ENCODE measurements at regions not wholly inside any gene's neighbourhood (a gene's known extent, or its start where the extent isn't known, plus 50 kb on each side); places are given as distances from the start of the nearest gene placed in this dataset.

GRCh38 chr5:161086461-161086860 lies 234.4 kb upstream of the ATP10B start:
- Mint-ChIP-seq H3K9me3 (no peaks in the 10 kb centered on the region), H3K27ac (no peak overlapping the region), H3K4me1 (no peaks in the 10 kb centered on the region), H3K4me3 (no peak overlapping the region), H3K36me3 (no peaks in the 10 kb centered on the region)
- ATAC-seq (no peak), DNase-seq (ENCODE audit: low spot score in 2 of 2) (no peak)

GRCh38 chr5:161085056-161085455 lies 233.0 kb upstream of the ATP10B start:
- Mint-ChIP-seq H3K4me1 (no peaks in the 10 kb centered on the region), H3K4me3 (no peak overlapping the region), H3K9me3 (no peaks in the 10 kb centered on the region), H3K36me3 (no peaks in the 10 kb centered on the region), H3K27ac (no peak overlapping the region)
- DNase-seq (ENCODE audit: low spot score in 2 of 2) (no peak), ATAC-seq (no peak)

DNA sequence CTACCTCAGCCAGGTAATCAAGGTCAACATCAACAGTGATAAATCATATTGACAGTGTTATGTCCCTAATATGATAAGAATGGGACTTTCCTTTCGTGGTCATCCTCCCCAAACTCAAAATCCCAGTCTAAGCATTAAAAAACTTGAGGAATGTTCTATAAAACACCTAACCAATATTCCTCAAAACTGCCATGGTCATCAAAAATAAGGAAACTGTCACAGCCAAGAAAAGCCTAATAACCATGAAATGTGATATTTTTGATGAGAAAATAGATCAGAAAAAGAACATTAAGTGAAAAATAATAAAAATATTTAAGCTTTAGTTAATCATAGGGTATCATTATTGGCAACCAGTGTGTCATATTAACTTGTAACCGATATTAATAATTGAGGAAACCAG lies 232.1 kb upstream of the ATP10B start:
- H3K27ac Mint-ChIP-seq: no peak overlapping the region
- H3K9me3 Mint-ChIP-seq: no peaks in the 10 kb centered on the region
- no peak overlapping the region for H3K4me3 Mint-ChIP-seq
- no peak for DNase-seq (ENCODE audit: low spot score in 2 of 2)
- no peaks in the 10 kb centered on the region for H3K36me3 Mint-ChIP-seq
- ATAC-seq: no peak
- H3K4me1 Mint-ChIP-seq: no peaks in the 10 kb centered on the region

DNA sequence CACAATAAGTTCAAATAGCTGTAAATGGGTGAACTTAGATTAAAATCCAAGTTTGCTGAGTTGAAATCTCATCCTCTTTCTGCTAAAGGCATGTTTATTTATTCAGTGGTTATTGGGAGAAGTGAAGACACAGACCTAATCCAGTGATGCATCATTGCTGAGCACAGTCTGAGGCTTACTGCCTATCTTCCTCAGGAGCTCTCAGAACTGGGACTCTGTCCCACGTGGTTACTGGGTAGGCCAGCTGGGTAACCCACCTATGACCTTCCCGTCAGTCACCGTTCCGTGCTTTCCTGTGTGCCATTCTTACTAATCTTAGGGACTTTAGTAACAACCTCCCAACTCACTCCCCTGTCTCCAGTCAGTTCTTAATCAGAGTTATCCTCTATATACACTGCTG lies 226.8 kb upstream of the ATP10B start:
- no peak overlapping the region for H3K4me3 Mint-ChIP-seq
- no peaks in the 10 kb centered on the region for H3K4me1 Mint-ChIP-seq
- no peaks in the 10 kb centered on the region for H3K36me3 Mint-ChIP-seq
- ATAC-seq: no peak
- no peak overlapping the region for H3K27ac Mint-ChIP-seq
- no peak for DNase-seq (ENCODE audit: low spot score in 2 of 2)
- no peaks in the 10 kb centered on the region for H3K9me3 Mint-ChIP-seq

DNA sequence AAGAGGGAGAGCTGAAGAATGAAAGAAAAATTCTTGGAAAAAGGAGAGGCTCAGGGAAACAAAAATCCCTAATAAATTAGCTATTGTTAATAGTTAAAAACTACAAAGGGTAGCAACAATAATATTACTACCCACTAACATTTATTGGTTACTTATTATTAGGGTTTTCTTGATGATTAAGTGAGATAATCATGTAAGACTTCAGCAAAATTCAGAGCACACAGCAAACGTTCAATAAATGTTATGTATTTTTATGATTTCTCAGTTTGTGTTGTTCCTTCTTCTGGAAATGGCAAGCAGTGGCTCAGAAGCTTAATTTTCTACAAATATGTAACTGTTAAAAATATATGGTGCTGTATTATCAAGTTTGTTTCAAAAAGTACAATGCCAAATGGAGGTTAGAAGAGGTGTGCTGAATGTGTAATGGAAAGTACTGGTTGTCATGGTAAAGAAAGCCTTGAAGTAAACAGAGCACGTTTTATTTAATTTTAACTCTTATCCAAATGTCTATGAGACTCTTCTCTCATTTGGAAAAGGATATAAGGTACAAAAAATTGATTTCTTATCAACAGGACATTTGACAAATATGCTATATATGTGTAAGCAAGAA lies 226.0 kb upstream of the ATP10B start:
- no peaks in the 10 kb centered on the region for H3K36me3 Mint-ChIP-seq
- DNase-seq (ENCODE audit: low spot score in 2 of 2) (no peak), ATAC-seq (no peak)
- no peak overlapping the region for H3K27ac Mint-ChIP-seq
- H3K4me3 Mint-ChIP-seq: no peak overlapping the region
- H3K9me3 Mint-ChIP-seq: no peaks in the 10 kb centered on the region
- H3K4me1 Mint-ChIP-seq: no peaks in the 10 kb centered on the region

DNA sequence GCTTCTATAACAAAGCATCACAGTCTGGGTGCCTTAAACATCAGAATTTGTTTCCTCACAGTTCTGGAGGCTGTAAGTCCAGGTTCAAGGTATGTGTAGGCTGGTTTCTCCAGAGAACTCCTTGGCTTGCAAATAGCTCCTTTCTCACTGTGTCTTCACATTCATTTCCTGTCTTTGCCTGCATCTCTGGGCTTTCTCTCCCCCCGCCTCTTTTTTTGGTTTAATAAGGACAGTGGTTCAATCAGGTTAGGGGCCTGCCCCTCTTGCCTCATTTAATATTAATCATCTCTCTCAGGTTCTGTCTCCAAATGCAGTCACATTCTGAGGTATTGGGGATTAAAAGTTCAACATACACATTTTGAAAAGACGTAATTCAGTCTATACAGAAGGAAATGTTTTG lies 225.5 kb upstream of the ATP10B start:
- H3K4me1 Mint-ChIP-seq: no peaks in the 10 kb centered on the region
- no peak for ATAC-seq

DNA sequence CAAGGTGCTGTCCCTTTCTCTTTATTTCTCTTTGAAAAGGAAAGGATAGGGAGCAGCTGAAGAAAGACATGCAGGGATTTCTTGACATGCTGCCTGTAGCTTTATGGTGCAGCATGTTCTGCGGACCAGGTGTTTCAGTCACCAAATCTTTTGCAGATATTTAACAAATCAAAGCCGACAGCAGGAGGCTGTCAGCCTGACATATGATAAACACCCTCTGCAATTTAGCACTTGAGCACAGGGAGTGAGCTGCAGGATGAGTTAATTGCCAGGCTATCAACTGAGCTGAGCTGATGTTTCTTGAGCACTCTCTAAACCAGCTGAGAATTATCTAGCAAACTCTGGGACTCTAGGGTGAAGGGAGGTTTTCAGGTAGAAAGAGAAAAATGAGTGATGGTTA lies 212.8 kb upstream of the ATP10B start:
- Mint-ChIP-seq H3K4me3 (no peak overlapping the region), H3K36me3 (no peaks in the 10 kb centered on the region), H3K27ac (no peak overlapping the region), H3K9me3 (peaks cover 3% of the 10 kb centered on the region), H3K4me1 (no peaks in the 10 kb centered on the region)
- ATAC-seq (no peak), DNase-seq (ENCODE audit: low spot score in 2 of 2) (no peak)

More for the DNA sequence above, 225.5 kb upstream of the ATP10B start:
- DNase-seq (ENCODE audit: low spot score in 2 of 2): no peak
- Mint-ChIP-seq H3K36me3 (no peaks in the 10 kb centered on the region), H3K27ac (no peak overlapping the region), H3K4me3 (no peak overlapping the region), H3K9me3 (no peaks in the 10 kb centered on the region)

DNA sequence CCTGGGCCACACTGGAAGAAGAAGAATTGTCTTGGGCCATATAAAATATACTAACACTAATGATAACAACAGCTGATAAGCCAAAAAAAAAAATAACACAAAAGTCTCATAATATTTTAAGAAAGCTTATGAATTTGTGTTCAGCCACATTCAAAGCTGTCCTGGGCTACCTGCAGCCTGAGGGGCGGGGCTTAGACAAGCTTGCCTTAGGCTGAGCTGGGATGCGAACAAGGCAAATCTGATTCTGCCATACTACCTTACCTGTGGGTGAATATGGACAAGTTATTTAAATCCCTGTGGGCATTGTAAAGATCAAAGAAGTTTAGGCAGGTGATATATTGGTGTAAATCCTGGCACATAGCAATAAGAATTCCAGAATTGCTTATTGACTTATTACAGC lies 212.3 kb upstream of the ATP10B start:
- H3K4me1 Mint-ChIP-seq: no peaks in the 10 kb centered on the region
- no peaks in the 10 kb centered on the region for H3K36me3 Mint-ChIP-seq
- DNase-seq (ENCODE audit: low spot score in 2 of 2) (no peak), ATAC-seq (no peak)
- H3K9me3 Mint-ChIP-seq: no peaks in the 10 kb centered on the region
- H3K27ac Mint-ChIP-seq: no peak overlapping the region
- no peak overlapping the region for H3K4me3 Mint-ChIP-seq

- ATAC-seq (no peak), DNase-seq (ENCODE audit: low spot score in 2 of 2) (no peak)
- no peaks in the 10 kb centered on the region for H3K9me3 Mint-ChIP-seq
- H3K4me1 Mint-ChIP-seq: no peaks in the 10 kb centered on the region
- H3K4me3 Mint-ChIP-seq: no peak overlapping the region
- no peak overlapping the region for H3K27ac Mint-ChIP-seq
- H3K36me3 Mint-ChIP-seq: no peaks in the 10 kb centered on the region
Measured at GRCh38 chr5:161058781-161059180, 206.8 kb upstream of the ATP10B start.

DNA sequence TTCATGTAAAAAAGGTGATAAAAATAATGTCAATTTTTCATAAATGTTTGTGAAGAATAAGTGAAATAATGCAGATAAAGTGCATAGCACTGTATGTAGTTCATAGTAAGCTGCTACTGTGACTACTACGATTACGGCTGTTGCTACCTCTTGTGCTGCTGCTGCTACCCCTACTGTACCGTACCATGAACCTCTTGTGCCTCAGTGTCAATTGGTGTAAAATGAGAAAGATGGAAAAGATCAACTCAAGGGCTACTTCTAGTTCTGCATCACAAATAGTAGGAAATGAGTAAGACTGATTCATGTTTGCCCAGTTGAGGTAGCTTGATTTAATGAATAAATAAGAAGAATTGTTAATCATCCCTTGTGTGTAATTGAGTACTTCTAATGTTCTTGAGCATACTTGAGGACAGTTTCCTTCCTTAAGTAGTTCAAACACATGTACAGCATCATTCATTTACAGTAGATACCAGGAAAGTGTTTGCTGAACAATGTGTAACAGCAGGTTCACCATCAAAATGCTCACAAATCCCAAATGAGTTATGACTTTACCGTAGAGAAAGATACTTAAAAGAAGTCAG lies 200.0 kb upstream of the ATP10B start:
- no peaks in the 10 kb centered on the region for H3K9me3 Mint-ChIP-seq
- no peak for DNase-seq (ENCODE audit: low spot score in 2 of 2)
- no peak for ATAC-seq

GRCh38 chr5:161047024-161047423 lies 195.0 kb upstream of the ATP10B start:
- H3K27ac Mint-ChIP-seq: no peak overlapping the region
- H3K4me1 Mint-ChIP-seq: no peaks in the 10 kb centered on the region
- no peaks in the 10 kb centered on the region for H3K9me3 Mint-ChIP-seq
- ATAC-seq: no peak
- H3K4me3 Mint-ChIP-seq: no peak overlapping the region
- no peaks in the 10 kb centered on the region for H3K36me3 Mint-ChIP-seq
- DNase-seq (ENCODE audit: low spot score in 2 of 2): no peak

More for the DNA sequence above, 200.0 kb upstream of the ATP10B start:
- Mint-ChIP-seq H3K27ac (no peak overlapping the region), H3K4me1 (no peaks in the 10 kb centered on the region), H3K36me3 (no peaks in the 10 kb centered on the region), H3K4me3 (no peak overlapping the region)

GRCh38 chr5:161042862-161043261 lies 190.9 kb upstream of the ATP10B start:
- no peaks in the 10 kb centered on the region for H3K36me3 Mint-ChIP-seq
- H3K4me1 Mint-ChIP-seq: no peaks in the 10 kb centered on the region
- ATAC-seq: no peak
- peaks cover under 1% of the 10 kb centered on the region for H3K9me3 Mint-ChIP-seq
- no peak overlapping the region for H3K27ac Mint-ChIP-seq
- DNase-seq (ENCODE audit: low spot score in 2 of 2): no peak
- no peak overlapping the region for H3K4me3 Mint-ChIP-seq

GRCh38 chr5:161042443-161042842 lies 190.4 kb upstream of the ATP10B start:
- Mint-ChIP-seq H3K9me3 (peaks cover 5% of the 10 kb centered on the region), H3K4me1 (no peaks in the 10 kb centered on the region), H3K36me3 (no peaks in the 10 kb centered on the region), H3K4me3 (no peak overlapping the region), H3K27ac (no peak overlapping the region)
- DNase-seq (ENCODE audit: low spot score in 2 of 2) (no peak), ATAC-seq (no peak)

GRCh38 chr5:161040818-161041217 lies 188.8 kb upstream of the ATP10B start:
- no peak overlapping the region for H3K27ac Mint-ChIP-seq
- DNase-seq (ENCODE audit: low spot score in 2 of 2) (no peak), ATAC-seq (no peak)
- no peak overlapping the region for H3K4me3 Mint-ChIP-seq
- H3K4me1 Mint-ChIP-seq: no peaks in the 10 kb centered on the region
- H3K36me3 Mint-ChIP-seq: no peaks in the 10 kb centered on the region
- H3K9me3 Mint-ChIP-seq: peaks cover 9% of the 10 kb centered on the region

GRCh38 chr5:161036296-161036695 lies 184.3 kb upstream of the ATP10B start:
- Mint-ChIP-seq H3K27ac (no peak overlapping the region), H3K9me3 (peaks cover 9% of the 10 kb centered on the region), H3K36me3 (no peaks in the 10 kb centered on the region), H3K4me1 (no peaks in the 10 kb centered on the region), H3K4me3 (no peak overlapping the region)
- no peak for ATAC-seq
- no peak for DNase-seq (ENCODE audit: low spot score in 2 of 2)

DNA sequence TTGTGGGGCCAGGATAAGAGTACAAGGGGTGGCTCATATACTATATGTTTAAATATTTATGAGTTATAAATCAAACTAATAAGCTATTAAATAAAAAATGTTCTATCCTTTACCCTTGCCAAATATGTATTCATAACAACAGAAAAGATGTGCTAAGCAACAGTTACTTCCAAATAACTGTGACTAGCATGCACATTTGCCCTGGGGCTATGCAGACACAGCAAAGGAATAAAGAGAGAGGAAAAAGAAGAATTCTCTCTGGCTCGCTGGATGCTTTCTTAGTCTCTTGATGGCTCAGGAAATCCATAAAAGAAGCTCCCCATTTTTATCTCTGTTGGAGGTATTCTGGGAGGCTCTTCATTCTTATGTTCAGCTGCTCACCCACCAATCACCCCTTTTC lies 182.4 kb upstream of the ATP10B start:
- Mint-ChIP-seq H3K4me1 (no peaks in the 10 kb centered on the region), H3K27ac (no peak overlapping the region), H3K36me3 (no peaks in the 10 kb centered on the region), H3K4me3 (no peak overlapping the region), H3K9me3 (peaks cover 9% of the 10 kb centered on the region)
- ATAC-seq (no peak), DNase-seq (ENCODE audit: low spot score in 2 of 2) (no peak)

GRCh38 chr5:161030229-161030628 lies 178.2 kb upstream of the ATP10B start:
- Mint-ChIP-seq H3K36me3 (no peaks in the 10 kb centered on the region), H3K9me3 (peaks cover 3% of the 10 kb centered on the region), H3K27ac (no peak overlapping the region), H3K4me1 (no peaks in the 10 kb centered on the region), H3K4me3 (no peak overlapping the region)
- ATAC-seq: no peak
- DNase-seq (ENCODE audit: low spot score in 2 of 2): no peak
